ENCODE measurements at regions not wholly inside any gene's neighbourhood (a gene's known extent, or its start where the extent isn't known, plus 50 kb on each side); places are given as distances from the start of the nearest gene placed in this dataset.

DNA sequence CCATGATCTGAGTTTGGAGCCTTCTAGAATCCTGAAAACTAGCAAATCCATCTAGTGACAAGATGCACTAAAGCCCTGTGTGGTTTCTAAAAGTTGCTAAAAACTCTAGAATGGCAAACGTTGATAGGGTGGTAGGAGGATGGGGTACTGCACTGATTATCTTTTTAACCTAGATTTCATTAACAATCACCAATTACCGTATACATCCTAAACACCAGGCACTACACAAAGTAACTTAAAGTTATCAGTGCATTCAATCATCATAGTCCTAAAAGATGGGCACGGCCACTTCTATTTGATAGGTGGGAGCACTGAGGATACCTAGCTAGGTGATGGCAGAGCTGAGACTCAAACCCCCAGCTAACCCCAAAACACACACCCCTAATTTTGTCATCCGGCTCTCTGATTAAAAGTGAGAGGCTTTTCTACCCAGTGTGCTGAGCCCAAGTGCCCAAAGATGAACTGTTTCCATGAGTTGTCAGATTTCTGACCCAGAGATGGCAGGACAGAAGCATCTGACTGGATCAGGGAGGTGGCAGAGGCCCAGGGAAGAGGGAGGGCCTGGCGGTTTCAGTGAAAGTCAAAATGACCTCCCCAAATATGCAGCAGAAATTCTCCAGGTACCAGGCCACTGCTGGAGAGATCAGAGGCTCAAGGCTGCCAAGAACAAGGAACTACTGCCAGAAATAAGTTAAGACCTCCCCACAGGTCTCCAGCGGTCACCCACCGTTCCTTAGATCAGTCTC is 396.8 kb downstream of the SOX9 start:
- H3K36me3 Mint-ChIP-seq (ENCODE audit: low read depth): no peaks in the 10 kb centered on the region
- no peak overlapping the region for H3K4me3 Mint-ChIP-seq
- peaks cover 14% of the 10 kb centered on the region for H3K27me3 Mint-ChIP-seq
- no peaks in the 10 kb centered on the region for H3K9me3 Mint-ChIP-seq
- H3K27ac Mint-ChIP-seq: no peak overlapping the region
- no peaks in the 10 kb centered on the region for H3K4me1 Mint-ChIP-seq (ENCODE audit: low read depth)

DNA sequence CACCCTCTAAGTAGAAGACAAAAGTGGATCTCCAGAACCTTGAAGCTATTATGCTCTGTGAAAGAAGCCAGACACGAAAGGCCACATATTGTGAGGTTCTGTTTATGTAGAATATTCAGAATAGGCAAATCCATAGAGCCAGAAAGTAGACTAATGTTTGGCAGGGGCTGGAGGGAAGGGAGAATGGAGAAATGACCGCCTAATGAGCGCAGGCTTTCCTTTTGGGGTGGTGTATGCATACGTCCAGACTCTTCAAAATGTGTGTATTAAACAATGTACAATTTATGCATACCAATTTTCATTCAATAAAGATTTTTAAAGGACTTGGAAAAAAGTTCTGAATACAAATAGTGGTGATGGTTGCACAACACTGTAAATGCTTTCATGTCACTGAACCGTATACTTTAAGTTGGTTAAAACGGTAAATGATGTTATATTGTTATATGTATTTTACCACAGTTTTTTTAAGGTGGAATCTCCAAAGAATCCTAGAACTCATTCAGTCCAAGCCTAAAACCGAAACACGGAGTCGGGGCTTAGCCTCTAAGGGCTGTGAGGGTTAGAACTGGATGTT is 397.4 kb downstream of the SOX9 start:
- Mint-ChIP-seq H3K27ac (no peak overlapping the region), H3K4me1 (ENCODE audit: low read depth) (no peaks in the 10 kb centered on the region), H3K27me3 (peaks cover 14% of the 10 kb centered on the region), H3K4me3 (no peak overlapping the region), H3K9me3 (no peaks in the 10 kb centered on the region), H3K36me3 (ENCODE audit: low read depth) (no peaks in the 10 kb centered on the region)

DNA sequence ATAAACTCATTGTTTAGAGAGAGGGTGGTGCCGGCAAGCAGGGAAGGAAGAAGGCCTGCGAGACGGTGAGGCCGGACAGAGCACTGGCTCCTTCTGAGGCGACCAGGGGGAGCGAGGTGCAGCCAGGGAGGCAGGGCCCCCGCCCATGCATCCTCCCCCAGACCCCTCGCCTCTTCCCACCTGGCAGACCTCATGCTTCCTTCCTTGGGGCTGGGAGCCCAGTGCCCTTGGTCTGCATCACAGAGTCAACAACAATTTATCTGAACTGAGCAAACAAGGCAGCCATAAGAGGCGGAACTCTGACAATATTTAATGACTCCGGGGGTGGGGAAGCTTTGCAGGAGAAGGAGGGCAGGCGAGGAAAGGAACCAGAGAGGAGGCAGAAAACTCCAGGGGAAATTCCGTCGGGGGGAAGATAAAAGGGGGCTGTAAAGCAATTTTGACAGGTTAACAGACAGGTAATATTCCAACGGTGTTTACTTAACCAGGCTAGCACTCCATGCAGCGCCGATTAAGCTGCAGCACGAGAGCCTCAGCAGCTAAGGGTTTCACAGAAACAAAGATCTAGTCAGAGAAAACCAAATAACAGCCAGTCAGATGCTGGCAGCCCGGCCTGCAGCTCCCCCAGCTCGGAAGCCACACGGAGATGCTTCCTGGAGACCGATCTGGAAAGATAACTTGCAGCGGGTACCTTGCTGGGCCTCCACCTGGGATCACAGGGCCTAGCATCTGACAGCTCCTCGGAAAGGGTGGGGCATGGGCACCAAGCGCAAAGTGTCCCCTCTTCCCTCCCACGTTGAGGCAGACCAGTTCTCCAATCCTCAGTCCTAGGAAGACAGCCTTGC is 398.2 kb downstream of the SOX9 start:
- Mint-ChIP-seq H3K27ac (no peak overlapping the region), H3K36me3 (ENCODE audit: low read depth) (no peaks in the 10 kb centered on the region), H3K9me3 (no peaks in the 10 kb centered on the region), H3K27me3 (peaks cover 18% of the 10 kb centered on the region), H3K4me3 (no peak overlapping the region), H3K4me1 (ENCODE audit: low read depth) (no peaks in the 10 kb centered on the region)

DNA sequence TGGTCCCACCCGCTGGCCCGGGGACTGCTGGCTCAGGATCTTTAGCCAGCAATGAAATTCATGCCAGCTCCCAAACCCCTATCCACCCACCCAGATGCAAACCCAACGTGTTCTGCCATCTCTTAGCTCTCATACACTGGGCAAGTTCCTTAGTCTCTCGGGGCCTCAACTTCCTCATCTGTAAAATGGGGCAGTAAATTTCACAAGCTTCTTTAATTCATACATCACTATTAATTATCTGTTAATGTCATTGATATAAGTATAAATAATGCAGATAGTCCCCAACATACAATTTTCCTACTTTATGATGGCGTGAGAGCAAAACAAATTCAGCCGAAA is 398.7 kb downstream of the SOX9 start:
- H3K4me3 Mint-ChIP-seq: no peak overlapping the region
- no peak overlapping the region for H3K27ac Mint-ChIP-seq
- no peaks in the 10 kb centered on the region for H3K36me3 Mint-ChIP-seq (ENCODE audit: low read depth)
- no peaks in the 10 kb centered on the region for H3K4me1 Mint-ChIP-seq (ENCODE audit: low read depth)
- no peaks in the 10 kb centered on the region for H3K9me3 Mint-ChIP-seq
- H3K27me3 Mint-ChIP-seq: peaks cover 18% of the 10 kb centered on the region

DNA sequence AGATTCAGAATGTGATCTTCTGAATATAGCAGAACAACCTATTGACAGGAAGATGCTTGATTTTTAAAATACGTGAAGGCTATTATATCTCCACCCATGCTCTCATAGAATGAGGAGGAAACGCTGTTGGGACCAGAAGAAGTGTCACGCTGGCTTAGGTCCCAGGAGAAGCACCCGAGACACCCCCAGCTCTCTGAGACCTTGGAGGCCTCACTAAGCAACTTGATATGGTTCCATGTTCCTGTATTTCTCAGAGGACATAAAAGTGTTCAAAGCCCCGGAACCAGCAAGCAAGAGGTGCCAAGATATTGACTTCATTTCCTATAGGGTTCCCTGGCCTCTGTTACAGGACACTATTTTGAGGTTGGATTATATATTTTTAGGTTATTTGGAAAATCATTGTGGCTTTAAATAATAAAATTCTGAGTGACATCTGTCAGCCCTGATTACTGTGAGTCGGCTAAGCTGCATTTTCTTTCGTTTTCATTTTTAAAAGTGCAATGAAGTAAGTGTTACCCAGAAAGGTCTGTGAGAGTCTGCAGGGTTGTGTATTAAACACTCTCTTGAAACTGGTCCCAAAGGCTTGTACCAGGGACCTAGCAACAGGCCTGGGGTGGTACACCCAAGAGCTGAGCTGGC is 400.0 kb downstream of the SOX9 start:
- no peak overlapping the region for H3K4me3 Mint-ChIP-seq
- H3K9me3 Mint-ChIP-seq: no peaks in the 10 kb centered on the region
- H3K4me1 Mint-ChIP-seq (ENCODE audit: low read depth): no peaks in the 10 kb centered on the region
- H3K27ac Mint-ChIP-seq: no peak overlapping the region
- no peaks in the 10 kb centered on the region for H3K36me3 Mint-ChIP-seq (ENCODE audit: low read depth)
- peaks cover 17% of the 10 kb centered on the region for H3K27me3 Mint-ChIP-seq

DNA sequence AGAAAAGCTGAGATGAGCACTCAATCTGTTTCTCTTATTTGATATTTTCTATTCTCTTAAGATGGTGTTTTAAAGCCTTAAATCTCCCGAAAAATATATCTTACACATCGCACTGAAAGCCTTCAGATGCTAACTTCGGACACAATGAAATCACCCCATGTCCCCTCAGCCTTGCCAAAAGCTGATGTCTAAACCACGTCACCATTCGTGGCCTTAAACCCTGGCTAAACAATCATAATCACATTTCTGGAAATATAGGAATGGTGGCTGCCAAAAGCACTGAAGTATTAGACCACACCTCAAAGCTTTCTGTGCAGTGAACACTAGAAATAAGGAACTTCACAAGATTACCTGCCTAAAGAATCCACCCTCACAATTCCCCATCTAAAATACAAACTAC is 402.7 kb downstream of the SOX9 start:
- no peaks in the 10 kb centered on the region for H3K9me3 Mint-ChIP-seq
- H3K4me1 Mint-ChIP-seq (ENCODE audit: low read depth): no peaks in the 10 kb centered on the region
- no peak overlapping the region for H3K4me3 Mint-ChIP-seq
- H3K36me3 Mint-ChIP-seq (ENCODE audit: low read depth): no peaks in the 10 kb centered on the region
- no peak overlapping the region for H3K27ac Mint-ChIP-seq
- peaks cover 9% of the 10 kb centered on the region for H3K27me3 Mint-ChIP-seq

DNA sequence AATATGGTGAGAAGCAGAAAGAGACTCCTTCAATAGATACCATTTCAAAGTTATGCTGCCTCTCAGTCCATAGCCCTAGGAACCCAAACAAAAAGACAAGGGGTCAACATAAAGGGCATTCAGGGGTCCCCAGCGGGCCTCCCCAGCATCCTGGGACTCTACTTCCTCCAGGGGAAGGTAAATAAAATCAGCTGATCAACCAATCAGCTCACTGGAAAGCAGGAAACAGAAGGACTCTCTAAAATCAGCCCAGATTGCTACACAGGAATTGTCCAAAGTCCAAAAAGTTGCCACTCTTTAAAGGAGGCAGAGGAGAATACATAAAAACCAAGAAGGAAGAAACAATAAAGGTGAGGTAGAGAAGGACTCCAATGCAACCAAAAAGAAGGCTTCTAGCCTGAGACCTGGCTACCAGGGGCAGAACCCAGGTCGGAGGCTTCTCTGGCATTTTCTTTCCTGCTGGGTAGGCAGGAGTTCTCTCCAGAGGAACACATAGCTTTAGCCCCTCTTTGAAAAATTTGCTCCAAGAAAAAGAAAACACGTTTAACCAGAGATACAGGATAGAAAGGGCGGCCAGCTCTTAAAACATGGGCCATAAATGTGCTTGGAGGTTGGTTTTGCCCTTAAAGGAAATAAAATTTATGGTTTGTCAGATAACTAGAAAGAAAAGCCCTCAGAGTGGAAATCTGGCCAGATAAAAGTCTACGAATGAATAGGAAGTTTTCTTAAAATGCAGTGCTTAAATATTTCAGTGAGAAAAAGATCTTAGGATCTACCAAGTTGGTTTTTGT is 404.6 kb downstream of the SOX9 start:
- no peaks in the 10 kb centered on the region for H3K36me3 Mint-ChIP-seq (ENCODE audit: low read depth)
- no peak overlapping the region for H3K4me3 Mint-ChIP-seq

DNA sequence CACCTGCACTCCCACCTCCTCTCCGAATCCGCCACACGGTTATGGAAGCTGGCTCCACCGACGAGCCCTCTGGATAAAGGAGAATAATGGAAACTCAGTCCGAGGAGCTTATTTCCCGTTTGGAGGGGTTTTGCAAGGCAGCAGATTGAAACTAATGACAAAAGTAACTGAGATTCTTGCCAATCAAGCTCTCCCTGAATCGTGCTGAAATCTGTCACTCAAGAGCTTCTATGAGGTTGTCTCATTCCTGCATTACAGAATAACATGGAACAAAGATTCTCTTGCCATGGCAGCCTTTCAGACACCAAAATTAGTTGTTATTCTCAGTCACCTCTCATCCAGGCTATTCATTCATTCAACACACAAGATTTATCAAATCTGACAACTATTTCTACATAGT is 405.9 kb downstream of the SOX9 start:
- Mint-ChIP-seq H3K9me3 (no peaks in the 10 kb centered on the region), H3K27me3 (peaks cover 5% of the 10 kb centered on the region), H3K27ac (no peak overlapping the region), H3K4me1 (ENCODE audit: low read depth) (no peaks in the 10 kb centered on the region), H3K36me3 (ENCODE audit: low read depth) (no peaks in the 10 kb centered on the region), H3K4me3 (no peak overlapping the region)

More for the DNA sequence above, 404.6 kb downstream of the SOX9 start:
- Mint-ChIP-seq H3K27ac (no peak overlapping the region), H3K27me3 (peaks cover 5% of the 10 kb centered on the region), H3K9me3 (no peaks in the 10 kb centered on the region), H3K4me1 (ENCODE audit: low read depth) (no peaks in the 10 kb centered on the region)

DNA sequence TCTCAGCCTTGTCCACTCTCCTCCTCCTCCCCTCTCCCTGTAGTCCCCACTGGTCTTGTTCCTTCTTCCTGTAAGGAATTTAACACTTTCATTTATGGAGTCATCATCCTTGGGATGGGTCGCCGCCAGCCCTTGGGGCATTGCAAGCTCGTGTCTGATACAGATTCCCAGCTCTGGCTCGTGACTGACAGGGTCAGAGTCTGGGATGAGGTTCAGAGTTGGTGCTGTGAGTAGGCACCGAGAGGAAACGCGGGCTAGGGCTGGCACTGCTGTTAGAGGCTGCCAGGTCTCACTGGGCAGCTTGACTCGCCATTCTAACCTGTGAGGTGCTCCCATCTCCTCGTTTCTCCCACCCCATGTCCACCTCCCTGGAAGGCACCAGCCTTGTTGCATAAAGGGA is 407.0 kb downstream of the SOX9 start:
- no peaks in the 10 kb centered on the region for H3K9me3 Mint-ChIP-seq
- no peak overlapping the region for H3K27ac Mint-ChIP-seq
- H3K36me3 Mint-ChIP-seq (ENCODE audit: low read depth): no peaks in the 10 kb centered on the region
- H3K27me3 Mint-ChIP-seq: peaks cover 5% of the 10 kb centered on the region
- H3K4me3 Mint-ChIP-seq: no peak overlapping the region
- H3K4me1 Mint-ChIP-seq (ENCODE audit: low read depth): no peaks in the 10 kb centered on the region

DNA sequence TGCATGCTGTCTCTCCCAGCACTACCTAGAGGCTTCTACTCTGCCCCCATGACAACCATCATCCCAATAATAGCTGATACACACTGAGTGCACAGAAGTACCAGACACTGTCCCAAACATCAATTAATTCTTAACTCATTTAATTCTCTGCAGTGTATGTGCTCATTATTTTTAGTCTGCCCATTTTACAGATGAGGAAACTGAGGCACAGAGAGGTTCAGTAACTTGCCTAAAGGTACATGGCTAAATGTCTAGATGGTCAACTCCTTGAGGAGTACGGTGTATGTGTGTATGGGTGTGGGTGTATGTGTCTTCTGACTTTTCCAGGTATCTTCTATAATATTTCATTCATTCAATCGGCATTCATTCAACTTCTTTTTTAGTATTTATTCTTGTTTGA is 407.9 kb downstream of the SOX9 start:
- no peaks in the 10 kb centered on the region for H3K4me1 Mint-ChIP-seq (ENCODE audit: low read depth)
- H3K36me3 Mint-ChIP-seq (ENCODE audit: low read depth): no peaks in the 10 kb centered on the region
- H3K4me3 Mint-ChIP-seq: no peak overlapping the region
- H3K27me3 Mint-ChIP-seq: no peaks in the 10 kb centered on the region
- no peaks in the 10 kb centered on the region for H3K9me3 Mint-ChIP-seq
- H3K27ac Mint-ChIP-seq: no peak overlapping the region

DNA sequence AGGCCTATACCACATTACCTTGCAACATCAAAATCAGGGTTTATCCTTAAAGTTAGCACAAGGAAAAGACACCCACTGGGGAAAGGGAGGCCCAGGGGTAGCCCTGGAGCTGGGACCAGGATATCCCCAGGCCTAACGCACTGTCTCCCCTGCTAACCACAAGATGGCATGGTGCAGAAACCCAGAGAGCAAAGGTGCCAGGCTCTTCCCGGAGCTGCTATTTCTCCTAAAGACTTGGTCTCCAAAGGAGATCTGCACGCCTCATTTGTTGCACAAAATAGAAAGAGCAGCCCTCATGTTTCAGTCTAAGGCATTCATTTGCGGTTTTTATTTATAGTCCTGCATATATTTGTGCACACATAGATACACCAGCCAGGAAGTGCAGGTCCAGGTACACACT is 408.6 kb downstream of the SOX9 start:
- no peaks in the 10 kb centered on the region for H3K9me3 Mint-ChIP-seq

DNA sequence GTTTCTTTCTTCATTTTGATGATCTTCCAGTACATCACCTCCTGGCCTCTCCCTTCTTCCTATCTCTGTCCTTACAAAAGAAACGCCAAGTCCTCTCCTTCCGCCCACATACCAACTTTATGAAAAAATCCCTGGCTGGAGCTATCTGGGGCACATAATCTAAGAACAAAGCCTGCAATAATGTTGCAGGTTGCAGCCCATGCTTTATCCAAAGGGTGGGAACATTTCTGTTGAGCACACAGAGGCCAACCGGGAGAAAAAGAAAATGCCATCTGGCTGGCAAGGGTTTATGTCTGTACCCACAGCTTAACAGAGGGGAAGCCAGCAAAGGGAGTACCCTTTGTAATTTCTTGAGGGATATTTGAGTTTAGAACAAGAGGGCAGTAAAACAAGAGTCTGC is 409.6 kb downstream of the SOX9 start:
- Mint-ChIP-seq H3K27ac (no peak overlapping the region), H3K27me3 (no peaks in the 10 kb centered on the region), H3K9me3 (no peaks in the 10 kb centered on the region), H3K4me3 (no peak overlapping the region), H3K4me1 (ENCODE audit: low read depth) (no peaks in the 10 kb centered on the region), H3K36me3 (ENCODE audit: low read depth) (no peaks in the 10 kb centered on the region)

More for the DNA sequence above, 408.6 kb downstream of the SOX9 start:
- Mint-ChIP-seq H3K27ac (no peak overlapping the region), H3K27me3 (no peaks in the 10 kb centered on the region), H3K36me3 (ENCODE audit: low read depth) (no peaks in the 10 kb centered on the region), H3K4me1 (ENCODE audit: low read depth) (no peaks in the 10 kb centered on the region), H3K4me3 (no peak overlapping the region)

DNA sequence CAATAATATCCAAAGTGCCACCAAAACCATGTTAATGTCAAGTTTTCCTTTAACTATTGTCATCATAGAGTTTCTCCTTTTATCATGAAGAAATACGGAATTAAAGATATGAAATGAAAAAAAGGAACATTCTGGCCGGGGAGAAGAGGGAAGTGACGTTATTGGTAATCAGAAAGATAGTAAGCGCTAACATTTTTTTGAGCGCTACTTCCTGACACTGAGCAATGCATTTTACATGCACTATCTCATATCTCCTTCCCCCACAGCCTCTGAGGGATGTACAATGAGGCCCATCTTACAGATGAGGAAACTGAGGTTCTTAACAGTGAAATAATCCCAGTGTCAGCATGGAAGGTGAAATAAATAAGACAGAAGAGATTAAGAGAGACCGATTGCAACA is 410.9 kb downstream of the SOX9 start:
- Mint-ChIP-seq H3K27me3 (peaks cover 3% of the 10 kb centered on the region), H3K27ac (no peak overlapping the region), H3K36me3 (ENCODE audit: low read depth) (no peaks in the 10 kb centered on the region), H3K4me3 (no peak overlapping the region), H3K9me3 (no peaks in the 10 kb centered on the region), H3K4me1 (ENCODE audit: low read depth) (no peaks in the 10 kb centered on the region)

DNA sequence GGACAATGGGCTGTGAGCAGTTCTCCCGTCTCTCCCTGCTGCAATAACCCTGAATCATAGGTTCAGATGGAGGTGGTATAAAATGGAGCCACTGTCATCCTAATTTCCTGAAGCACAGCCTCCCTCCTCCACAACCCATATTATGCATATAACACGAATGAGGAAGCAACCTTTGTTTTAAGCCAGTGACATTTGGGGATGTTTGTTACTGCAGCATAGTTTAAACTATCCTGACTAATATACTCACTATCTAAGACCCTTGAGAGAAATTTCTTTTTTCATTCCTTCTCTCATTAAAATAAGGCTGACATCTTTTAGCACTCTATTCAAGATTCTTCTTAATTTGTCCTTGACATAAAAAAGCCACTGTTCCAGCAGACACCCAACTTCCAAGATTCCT is 413.4 kb downstream of the SOX9 start:
- Mint-ChIP-seq H3K36me3 (ENCODE audit: low read depth) (no peaks in the 10 kb centered on the region), H3K9me3 (no peaks in the 10 kb centered on the region), H3K27me3 (peaks cover 12% of the 10 kb centered on the region), H3K4me3 (no peak overlapping the region), H3K27ac (no peak overlapping the region), H3K4me1 (ENCODE audit: low read depth) (no peaks in the 10 kb centered on the region)
